ENCODE measurements at regions not wholly inside any gene's neighbourhood (a gene's known extent, or its start where the extent isn't known, plus 50 kb on each side); places are given as distances from the start of the nearest gene placed in this dataset.
"Not testable (repeated sequence)": the region's sequence is repeated elsewhere in the genome, so short reads cannot be mapped to it uniquely, and the experiment has no call there.

GRCh38 chr10:87416892-87417291, 59.3 kb downstream of the NUTM2D start:
- H3K4me1 ChIP-seq (ENCODE audit: low read depth); H3K4me3 ChIP-seq; DNase-seq (ENCODE audit: low read depth in 1 of 2, low spot score in 1 of 2); H3K36me3 ChIP-seq; H3K9me3 ChIP-seq (ENCODE audit: low read depth); H3K27ac ChIP-seq; H3K27me3 ChIP-seq: not testable (repeated sequence)

GRCh38 chr10:87422641-87423040, 65.1 kb downstream of the NUTM2D start:
- H3K27me3 ChIP-seq; H3K27ac ChIP-seq; H3K36me3 ChIP-seq; H3K9me3 ChIP-seq (ENCODE audit: low read depth); H3K4me1 ChIP-seq (ENCODE audit: low read depth); H3K4me3 ChIP-seq: not testable (repeated sequence)
- peak in 1 of 2 donors; percentile 9 for DNase-seq (ENCODE audit: low read depth in 1 of 2, low spot score in 1 of 2)

GRCh38 chr10:87424697-87425373, 67.3 kb downstream of the NUTM2D start:
- H3K27me3 ChIP-seq; H3K4me1 ChIP-seq (ENCODE audit: low read depth); H3K36me3 ChIP-seq; H3K4me3 ChIP-seq; DNase-seq (ENCODE audit: low read depth in 1 of 2, low spot score in 1 of 2); H3K9me3 ChIP-seq (ENCODE audit: low read depth); H3K27ac ChIP-seq: not testable (repeated sequence)

- not testable (repeated sequence) for DNase-seq (ENCODE audit: low read depth in 1 of 2, low spot score in 1 of 2); H3K27me3 ChIP-seq; H3K36me3 ChIP-seq; H3K9me3 ChIP-seq (ENCODE audit: low read depth); H3K4me3 ChIP-seq; H3K27ac ChIP-seq; H3K4me1 ChIP-seq (ENCODE audit: low read depth)
Observed at GRCh38 chr10:87433836-87434235, 70.9 kb upstream of the MINPP1 start.

GRCh38 chr10:87435295-87435826, 69.3 kb upstream of the MINPP1 start:
- not testable (repeated sequence) for H3K27ac ChIP-seq; H3K4me1 ChIP-seq (ENCODE audit: low read depth); DNase-seq (ENCODE audit: low read depth in 1 of 2, low spot score in 1 of 2); H3K36me3 ChIP-seq; H3K27me3 ChIP-seq; H3K4me3 ChIP-seq; H3K9me3 ChIP-seq (ENCODE audit: low read depth)

- H3K36me3 ChIP-seq; H3K4me3 ChIP-seq; DNase-seq (ENCODE audit: low read depth in 1 of 2, low spot score in 1 of 2); H3K27ac ChIP-seq; H3K4me1 ChIP-seq (ENCODE audit: low read depth); H3K9me3 ChIP-seq (ENCODE audit: low read depth); H3K27me3 ChIP-seq: not testable (repeated sequence)
- TF ChIP-seq CTCF (IDR thresholded peaks at IDR 0.05; ENCODE audit: low read depth, low read length): peak; percentile 4
Observed at GRCh38 chr10:87436104-87436503, 68.6 kb upstream of the MINPP1 start.

- not testable (repeated sequence) for H3K27ac ChIP-seq; H3K36me3 ChIP-seq; H3K4me3 ChIP-seq; H3K4me1 ChIP-seq (ENCODE audit: low read depth); H3K27me3 ChIP-seq; H3K9me3 ChIP-seq (ENCODE audit: low read depth)
- DNase-seq (ENCODE audit: low read depth in 1 of 2, low spot score in 1 of 2): peak in 1 of 2 donors; percentile 28
Observed at GRCh38 chr10:87437450-87437849, 67.2 kb upstream of the MINPP1 start.

Data from cardiac muscle cell (in vitro differentiated cells and primary cell).